HepG2 (cell line): ENCODE measurements at regions not wholly inside any gene's neighbourhood (a gene's known extent, or its start where the extent isn't known, plus 50 kb on each side); places are given as distances from the start of the nearest gene placed in this dataset.

ENCODE experiments used
- ATAC-seq: fragments of 200-7000 bp; cut with Tn5 transposase; 3 replicates; pipeline ENCODE4 v1.9.1; 2020; ENCODE audit warnings: mild to moderate bottlenecking, moderate library complexity
- BruUV-seq: library from RNA; stranded (reverse); fragments of 400-500 nt; replicated peaks from 2 replicates; lab custom pipeline; 2021; lab: Mats Ljungman, UMichigan
- CTCF ChIA-PET: fragments of 300-600 bp; formaldehyde crosslinking; extraction: SDS; loops from one replicate; lab custom pipeline; 2021; ENCODE audit warnings: low total read pairs, inconsistent platforms, low intra/inter-chr PET ratio; lab: Yijun Ruan, JAX
- POLR2A ChIA-PET: fragments of 350-600 bp; sonication (Branson Sonifier 250); formaldehyde crosslinking; loops from one replicate; lab custom pipeline; 2020; ENCODE audit warnings: antibody characterized with exemption, inconsistent platforms; lab: Yijun Ruan, JAX
- DNase-seq: peaks from one replicate; pipeline ENCODE4 v3.0.0-alpha.2; 2015; ENCODE audit warnings: low spot score
- FAIRE-seq: peaks from 3 replicates; lab custom pipeline; 2011; peaks lifted over from hg19 to GRCh38; lab: Jason Lieb, UNC
- H2AFZ ChIP-seq: one replicate; pipeline ENCODE4 v1.6.1; 2011; ENCODE audit warnings: low read length, inconsistent platforms
- H3K27ac ChIP-seq: fragments of 300-600 bp; 3 replicates; pipeline ENCODE4 v1.8.0; 2011; ENCODE audit warnings: mixed run types, mild to moderate bottlenecking, mixed read lengths, low read length, inconsistent platforms; ENCODE audit not compliant: insufficient read depth; ENCODE audit errors: extremely low read length
- H3K27me3 ChIP-seq, 2 experiments: fragments of 200-600 bp in 1 of 2; 2 replicates in 1 of 2; 3 replicates in 1 of 2; pipeline versions ENCODE4 v1.6.0 to v1.8.0; 2011; ENCODE audit warnings: low read length in 2 of 2, mild to moderate bottlenecking in 2 of 2, moderate library complexity in 2 of 2, inconsistent platforms in 1 of 2; ENCODE audit not compliant: insufficient read depth in 2 of 2, control insufficient read depth in 1 of 2
- H3K36me3 ChIP-seq, 2 experiments: fragments of 200-600 bp in 1 of 2; replicated peaks in 1 of 2; 2 replicates in 1 of 2; 3 replicates in 1 of 2; pipeline versions ENCODE4 v1.5.1 to v1.8.0; 2011; ENCODE audit warnings: low read length in 2 of 2, inconsistent platforms in 1 of 2; ENCODE audit not compliant: insufficient read depth in 2 of 2, control insufficient read depth in 1 of 2
- H3K4me1 ChIP-seq: 2 replicates; pipeline ENCODE4 v1.5.1; 2012; ENCODE audit warnings: low read length, inconsistent platforms; ENCODE audit not compliant: insufficient read depth
- H3K4me2 ChIP-seq: 2 replicates; pipeline ENCODE4 v1.6.0; 2011; ENCODE audit warnings: low read depth, low read length, inconsistent platforms
- H3K4me3 ChIP-seq, 3 experiments: fragments of 200-600 bp in 1 of 3; sonication (generic), shearing (Covaris generic) in 1 of 3; replicated peaks in 1 of 3; 2 replicates each; pipeline ENCODE4 v1.5.1; 2011 to 2016; ENCODE audit warnings: low read length in 3 of 3, inconsistent platforms in 2 of 3, low read depth in 2 of 3, mild to moderate bottlenecking in 2 of 3, control low read depth in 1 of 3, mixed read lengths in 1 of 3; ENCODE audit not compliant: insufficient read depth in 1 of 3
- H3K79me2 ChIP-seq: one replicate; pipeline ENCODE4 v1.6.1; 2011; ENCODE audit warnings: low read length, inconsistent platforms; ENCODE audit not compliant: insufficient read depth
- H3K9ac ChIP-seq: 2 replicates; pipeline ENCODE4 v1.6.0; 2011; ENCODE audit warnings: mild to moderate bottlenecking, low read depth, low read length, inconsistent platforms; ENCODE audit not compliant: insufficient read depth
- H3K9me3 ChIP-seq: 2 replicates; pipeline ENCODE4 v1.5.1; 2012; ENCODE audit warnings: mild to moderate bottlenecking, low read length
- H4K20me1 ChIP-seq: 2 replicates; pipeline ENCODE4 v1.6.0; 2011; ENCODE audit warnings: inconsistent platforms, mild to moderate bottlenecking, low read length, moderate library complexity; ENCODE audit not compliant: insufficient read depth
- ARNTL ChIP-seq: sonication (generic); formaldehyde crosslinking; IDR thresholded peaks from 2 replicates; pipeline ENCODE4 v1.4.0; 2020; ENCODE audit warnings: mild to moderate bottlenecking, missing genetic modification reagents
- MAF1 ChIP-seq: sonication (generic); formaldehyde crosslinking; IDR thresholded peaks from 2 replicates; pipeline ENCODE4 v1.5.0; 2020; ENCODE audit warnings: missing genetic modification reagents, borderline replicate concordance
- MNT ChIP-seq: fragments of 450-650 bp; IDR thresholded peaks from 2 replicates; pipeline ENCODE4 v1.6.1; 2016
- PPARG ChIP-seq: conservative IDR thresholded peaks from 2 replicates; pipeline ENCODE4 v1.6.1; 2016; ENCODE audit warnings: missing biosample characterization, missing genetic modification reagents
- SOX13 ChIP-seq, 3 experiments: fragments of 450-650 bp in 1 of 3; sonication (generic) in 1 of 3; formaldehyde crosslinking in 1 of 3; IDR thresholded peaks in 2 of 3; conservative IDR thresholded peaks in 1 of 3; 2 replicates each; pipeline versions ENCODE4 v1.5.0 to v1.6.1; 2016 to 2020; ENCODE audit warnings: antibody characterized with exemption in 1 of 3, mild to moderate bottlenecking in 1 of 3, missing compliant biosample characterization in 1 of 3, missing genetic modification reagents in 1 of 3, moderate library complexity in 1 of 3
- ZC3H4 ChIP-seq: sonication (generic); formaldehyde crosslinking; IDR thresholded peaks from 2 replicates; pipeline ENCODE4 v1.4.0; 2020; ENCODE audit warnings: missing genetic modification reagents, borderline replicate concordance
- ZNF234 ChIP-seq: sonication (generic); formaldehyde crosslinking; conservative IDR thresholded peaks from 2 replicates; pipeline ENCODE4 v1.5.1; 2020; ENCODE audit warnings: mild to moderate bottlenecking, missing genetic modification reagents
- ZNF710 ChIP-seq: sonication (generic); formaldehyde crosslinking; IDR thresholded peaks from 2 replicates; pipeline ENCODE4 v1.5.0; 2020; ENCODE audit warnings: mild to moderate bottlenecking, missing genetic modification reagents, borderline replicate concordance
- ZSCAN21 ChIP-seq: sonication (generic); formaldehyde crosslinking; IDR thresholded peaks from 2 replicates; pipeline ENCODE4 v1.8.0; 2022; ENCODE audit warnings: mild to moderate bottlenecking, missing genetic modification reagents, moderate library complexity, borderline replicate concordance
- WGBS: methylation state at CpG from one replicate; pipeline ENCODE4 v1.1.6; 2017; ENCODE audit warnings: low lambda C conversion rate; 5-methylcytosine and 5-hydroxymethylcytosine counted together
- in situ Hi-C: cut with HindIII; loops from 2 replicates; pipeline ENCODE4 v1.10.0; 2017; ENCODE audit warnings: low pct_unique_long_range_greater_than_20kb; ENCODE audit not compliant: extremely low pct_ligation_motif_present
- intact Hi-C: fragments of 100-400 bp; cut with micrococcal nuclease; formaldehyde crosslinking; loops from one replicate; pipeline ENCODE4 v1.10.0; 2022; ENCODE audit not compliant: unreplicated experiment

GRCh38 chr11:96506041-96506440 lies 116.2 kb downstream of the JRKL start (continued):
- TF ChIP-seq ZNF710 (CRISPR knock-in tag) (no peak), ZSCAN21 (CRISPR knock-in tag) (no peak), MAF1 (CRISPR knock-in tag) (no peak), MNT (no peak), ARNTL (CRISPR knock-in tag) (no peak), ZNF234 (CRISPR knock-in tag) (no peak), PPARG (CRISPR knock-in tag) (no peak), SOX13 (IDR thresholded peaks at IDR 0.05) (no peak), SOX13 (CRISPR knock-in tag; conservative IDR thresholded peaks at IDR 0.05 in 1 of 2, IDR thresholded peaks at IDR 0.05 in 1 of 2) (no peak)
- TF ChIP-seq, all 625 proteins: peak for 0

GRCh38 chr11:96506953-96507354 lies 117.1 kb downstream of the JRKL start:
- no peak overlapping the region for H3K27ac ChIP-seq
- peaks cover 0 to 3% of the 10 kb centered on the region in 2 experiments; a peak in 1 of 5 replicates for H3K27me3 ChIP-seq
- no peak overlapping the region for H3K4me3 ChIP-seq
- ATAC-seq = no peak
- ChIA-PET CTCF (no interaction called here), POLR2A (no interaction called here)
- no peak for DNase-seq
- H3K9me3 ChIP-seq = no peaks in the 10 kb centered on the region
- no peak overlapping the region for H2AFZ ChIP-seq
- no peaks in the 10 kb centered on the region for H3K79me2 ChIP-seq
- no peak overlapping the region for H3K9ac ChIP-seq
- H3K4me1 ChIP-seq = no peaks in the 10 kb centered on the region
- 32% methylated on average over 5 of the region's 8 CpGs for WGBS
- in situ Hi-C loops = no loop called here
- TF ChIP-seq ZC3H4 (CRISPR knock-in tag) = no peak
- no peaks in the 10 kb centered on the region for H3K36me3 ChIP-seq
- no TSS peak for BruUV-seq
- H3K4me2 ChIP-seq = no peak overlapping the region
- no peaks in the 10 kb centered on the region for H4K20me1 ChIP-seq
- FAIRE-seq = no peak
- intact Hi-C loops = no loop called here
